ENCODE measurements at regions not wholly inside any gene's neighbourhood (a gene's known extent, or its start where the extent isn't known, plus 50 kb on each side); places are given as distances from the start of the nearest gene placed in this dataset.

GRCh38 chr18:72104851-72105250 lies 439.3 kb downstream of the CBLN2 start:
- H3K27ac ChIP-seq (ENCODE audit: insufficient read depth in 1 of 2, low read depth in 1 of 2, low read length in 2 of 2, poor library complexity in 1 of 2, severe bottlenecking in 2 of 2) = no peak overlapping the region
- no peaks in the 10 kb centered on the region for H3K27me3 ChIP-seq (replicated peaks in 2 of 5; ENCODE audit: control insufficient read depth in 4 of 5, insufficient read depth in 5 of 5, low read length in 4 of 5)
- ChIA-PET POLR2A (no interaction called here), CTCF (no interaction called here)
- no peak overlapping the region for H3K4me3 ChIP-seq (ENCODE audit: control insufficient read depth in 1 of 7, extremely low read depth in 1 of 7, insufficient read depth in 4 of 7, low read depth in 2 of 7, low read length in 6 of 7)
- H3K9me3 ChIP-seq (ENCODE audit: control extremely low read depth in 1 of 5, control insufficient read depth in 4 of 5, insufficient read depth in 2 of 5, low read depth in 1 of 5, low read length in 4 of 5) = no peaks in the 10 kb centered on the region
- H3K36me3 ChIP-seq (ENCODE audit: control insufficient read depth in 4 of 4, insufficient read depth in 4 of 4, low read length in 3 of 4) = no peaks in the 10 kb centered on the region
- no peak for DNase-seq
- no peaks in the 10 kb centered on the region for H3K4me1 ChIP-seq (ENCODE audit: control extremely low read depth in 1 of 4, control insufficient read depth in 4 of 4, insufficient read depth in 4 of 4, low read length in 3 of 4)
- WGBS (ENCODE audit: insufficient coverage) = 91% methylated on average over 1 of the region's 4 CpGs

DNA sequence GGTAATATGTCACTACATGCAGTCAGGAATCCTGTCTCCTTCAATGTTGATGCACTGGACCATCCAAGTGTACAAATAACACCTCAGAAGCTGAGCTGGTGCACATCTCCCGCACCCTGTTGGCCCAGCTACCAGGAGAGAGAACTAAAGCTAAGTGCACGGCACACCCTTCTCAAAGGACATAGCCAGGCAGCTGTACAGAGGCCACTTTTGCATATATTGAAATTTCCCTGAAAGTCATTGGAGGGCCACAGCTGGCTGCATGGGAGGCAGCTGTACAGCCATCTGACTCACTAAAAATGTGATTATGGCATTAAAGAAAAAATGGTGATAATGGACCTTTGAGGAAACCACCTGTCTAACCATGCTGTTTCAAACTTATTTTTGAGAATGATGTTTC lies 441.7 kb downstream of the CBLN2 start:
- H3K27me3 ChIP-seq (replicated peaks in 2 of 5; ENCODE audit: control insufficient read depth in 4 of 5, insufficient read depth in 5 of 5, low read length in 4 of 5) = no peaks in the 10 kb centered on the region
- H3K9me3 ChIP-seq (ENCODE audit: control extremely low read depth in 1 of 5, control insufficient read depth in 4 of 5, insufficient read depth in 2 of 5, low read depth in 1 of 5, low read length in 4 of 5) = no peaks in the 10 kb centered on the region
- no peak overlapping the region for H3K4me3 ChIP-seq (ENCODE audit: control insufficient read depth in 1 of 7, extremely low read depth in 1 of 7, insufficient read depth in 4 of 7, low read depth in 2 of 7, low read length in 6 of 7)
- ChIA-PET POLR2A (no interaction called here), CTCF (no interaction called here)
- H3K36me3 ChIP-seq (ENCODE audit: control insufficient read depth in 4 of 4, insufficient read depth in 4 of 4, low read length in 3 of 4) = no peaks in the 10 kb centered on the region
- no peak for DNase-seq
- WGBS (ENCODE audit: insufficient coverage) = 100% methylated on average over 1 of the region's 2 CpGs
- H3K27ac ChIP-seq (ENCODE audit: insufficient read depth in 1 of 2, low read depth in 1 of 2, low read length in 2 of 2, poor library complexity in 1 of 2, severe bottlenecking in 2 of 2) = no peak overlapping the region
- H3K4me1 ChIP-seq (ENCODE audit: control extremely low read depth in 1 of 4, control insufficient read depth in 4 of 4, insufficient read depth in 4 of 4, low read length in 3 of 4) = no peaks in the 10 kb centered on the region

GRCh38 chr18:72100465-72101004 lies 443.6 kb downstream of the CBLN2 start:
- no peaks in the 10 kb centered on the region for H3K9me3 ChIP-seq (ENCODE audit: control extremely low read depth in 1 of 5, control insufficient read depth in 4 of 5, insufficient read depth in 2 of 5, low read depth in 1 of 5, low read length in 4 of 5)
- no peaks in the 10 kb centered on the region for H3K36me3 ChIP-seq (ENCODE audit: control insufficient read depth in 4 of 4, insufficient read depth in 4 of 4, low read length in 3 of 4)
- H3K27ac ChIP-seq (ENCODE audit: insufficient read depth in 1 of 2, low read depth in 1 of 2, low read length in 2 of 2, poor library complexity in 1 of 2, severe bottlenecking in 2 of 2) = no peak overlapping the region
- ChIA-PET POLR2A (no interaction called here), CTCF (no interaction called here)
- 100% methylated on average over 5 of the region's 5 CpGs for WGBS (ENCODE audit: insufficient coverage)
- H3K4me1 ChIP-seq (ENCODE audit: control extremely low read depth in 1 of 4, control insufficient read depth in 4 of 4, insufficient read depth in 4 of 4, low read length in 3 of 4) = no peaks in the 10 kb centered on the region
- no peak for DNase-seq
- no peak overlapping the region for H3K4me3 ChIP-seq (ENCODE audit: control insufficient read depth in 1 of 7, extremely low read depth in 1 of 7, insufficient read depth in 4 of 7, low read depth in 2 of 7, low read length in 6 of 7)
- H3K27me3 ChIP-seq (replicated peaks in 2 of 5; ENCODE audit: control insufficient read depth in 4 of 5, insufficient read depth in 5 of 5, low read length in 4 of 5) = no peaks in the 10 kb centered on the region

GRCh38 chr18:72091369-72091768 lies 452.8 kb downstream of the CBLN2 start:
- DNase-seq = no peak
- no peaks in the 10 kb centered on the region for H3K36me3 ChIP-seq (ENCODE audit: control insufficient read depth in 4 of 4, insufficient read depth in 4 of 4, low read length in 3 of 4)
- H3K4me3 ChIP-seq (ENCODE audit: control insufficient read depth in 1 of 7, extremely low read depth in 1 of 7, insufficient read depth in 4 of 7, low read depth in 2 of 7, low read length in 6 of 7) = no peak overlapping the region
- no peaks in the 10 kb centered on the region for H3K4me1 ChIP-seq (ENCODE audit: control extremely low read depth in 1 of 4, control insufficient read depth in 4 of 4, insufficient read depth in 4 of 4, low read length in 3 of 4)
- ChIA-PET CTCF (no interaction called here), POLR2A (no interaction called here)
- H3K9me3 ChIP-seq (ENCODE audit: control extremely low read depth in 1 of 5, control insufficient read depth in 4 of 5, insufficient read depth in 2 of 5, low read depth in 1 of 5, low read length in 4 of 5) = no peaks in the 10 kb centered on the region
- WGBS (ENCODE audit: insufficient coverage) = 28% methylated on average over 5 of the region's 5 CpGs
- no peak overlapping the region for H3K27ac ChIP-seq (ENCODE audit: insufficient read depth in 1 of 2, low read depth in 1 of 2, low read length in 2 of 2, poor library complexity in 1 of 2, severe bottlenecking in 2 of 2)
- H3K27me3 ChIP-seq (replicated peaks in 2 of 5; ENCODE audit: control insufficient read depth in 4 of 5, insufficient read depth in 5 of 5, low read length in 4 of 5) = no peaks in the 10 kb centered on the region

DNA sequence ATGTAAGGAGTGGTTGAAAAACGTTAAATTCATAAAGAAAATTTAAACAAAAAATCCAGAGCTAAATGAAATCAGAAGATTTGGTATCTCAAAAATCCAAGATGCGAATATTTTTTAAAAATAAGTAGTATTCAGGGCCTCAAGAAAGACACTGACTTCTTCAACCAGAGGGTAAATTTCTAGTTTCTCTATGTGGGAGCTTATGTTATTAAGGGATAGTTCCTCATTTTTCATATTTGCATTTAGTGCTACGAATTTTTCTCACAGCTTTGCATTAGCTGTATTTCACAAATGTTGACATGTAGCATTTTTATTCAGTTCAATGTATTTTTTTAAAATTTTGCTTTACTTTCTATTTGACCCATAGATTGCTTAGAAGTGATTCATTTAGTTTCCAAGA lies 454.7 kb downstream of the CBLN2 start:
- ChIA-PET POLR2A (no interaction called here), CTCF (no interaction called here)
- Histone ChIP-seq H3K4me1 (ENCODE audit: control extremely low read depth in 1 of 4, control insufficient read depth in 4 of 4, insufficient read depth in 4 of 4, low read length in 3 of 4) (no peaks in the 10 kb centered on the region), H3K27me3 (replicated peaks in 2 of 5; ENCODE audit: control insufficient read depth in 4 of 5, insufficient read depth in 5 of 5, low read length in 4 of 5) (peaks cover 0 to 2% (median 0%) of the 10 kb centered on the region in 5 experiments), H3K36me3 (ENCODE audit: control insufficient read depth in 4 of 4, insufficient read depth in 4 of 4, low read length in 3 of 4) (no peaks in the 10 kb centered on the region), H3K9me3 (ENCODE audit: control extremely low read depth in 1 of 5, control insufficient read depth in 4 of 5, insufficient read depth in 2 of 5, low read depth in 1 of 5, low read length in 4 of 5) (no peaks in the 10 kb centered on the region), H3K4me3 (ENCODE audit: control insufficient read depth in 1 of 7, extremely low read depth in 1 of 7, insufficient read depth in 4 of 7, low read depth in 2 of 7, low read length in 6 of 7) (no peak overlapping the region), H3K27ac (ENCODE audit: insufficient read depth in 1 of 2, low read depth in 1 of 2, low read length in 2 of 2, poor library complexity in 1 of 2, severe bottlenecking in 2 of 2) (no peak overlapping the region)
- WGBS (ENCODE audit: insufficient coverage) = no CpG with 5 or more reads among the region's 3 CpGs
- no peak for DNase-seq

DNA sequence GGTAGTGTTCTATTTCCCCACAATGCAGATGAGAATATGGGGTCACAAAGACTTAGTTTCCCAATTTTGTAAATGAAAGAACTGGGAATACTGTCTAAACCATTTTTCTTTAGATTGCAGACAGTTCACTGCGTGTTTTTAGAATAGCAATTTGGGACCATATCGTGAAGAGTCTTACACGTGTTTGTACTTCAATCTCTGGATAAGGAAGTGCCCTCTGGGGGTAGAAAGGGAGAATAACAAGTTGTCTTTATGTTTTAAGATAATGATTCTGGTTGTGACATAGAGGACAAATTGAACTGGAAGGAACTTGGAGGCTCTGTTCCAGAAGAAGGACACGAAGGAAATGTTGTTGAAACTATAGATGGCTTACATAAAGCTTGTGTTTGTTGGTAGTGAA lies 457.7 kb downstream of the CBLN2 start:
- CTCF ChIA-PET = interaction anchor here (0.7 kb wide), 1 partner anchor 24 kb away, joined by 3 read pairs; no protein-coding TSS in a partner anchor
- Histone ChIP-seq H3K9me3 (ENCODE audit: control extremely low read depth in 1 of 5, control insufficient read depth in 4 of 5, insufficient read depth in 2 of 5, low read depth in 1 of 5, low read length in 4 of 5) (no peaks in the 10 kb centered on the region), H3K4me1 (ENCODE audit: control extremely low read depth in 1 of 4, control insufficient read depth in 4 of 4, insufficient read depth in 4 of 4, low read length in 3 of 4) (no peaks in the 10 kb centered on the region), H3K27me3 (replicated peaks in 2 of 5; ENCODE audit: control insufficient read depth in 4 of 5, insufficient read depth in 5 of 5, low read length in 4 of 5) (peaks cover 0 to 2% (median 0%) of the 10 kb centered on the region in 5 experiments), H3K27ac (ENCODE audit: insufficient read depth in 1 of 2, low read depth in 1 of 2, low read length in 2 of 2, poor library complexity in 1 of 2, severe bottlenecking in 2 of 2) (no peak overlapping the region), H3K4me3 (ENCODE audit: control insufficient read depth in 1 of 7, extremely low read depth in 1 of 7, insufficient read depth in 4 of 7, low read depth in 2 of 7, low read length in 6 of 7) (no peak overlapping the region), H3K36me3 (ENCODE audit: control insufficient read depth in 4 of 4, insufficient read depth in 4 of 4, low read length in 3 of 4) (no peaks in the 10 kb centered on the region)
- DNase-seq = peak; percentile 14 to 46 (median 43)
- POLR2A ChIA-PET = interaction anchor here (0.6 kb wide), 1 partner anchor 1487 kb away, joined by 4 read pairs; no protein-coding TSS in a partner anchor
- 13% methylated on average over 4 of the region's 4 CpGs for WGBS (ENCODE audit: insufficient coverage)

- Histone ChIP-seq H3K36me3 (ENCODE audit: control insufficient read depth in 4 of 4, insufficient read depth in 4 of 4, low read length in 3 of 4) (no peaks in the 10 kb centered on the region), H3K4me1 (ENCODE audit: control extremely low read depth in 1 of 4, control insufficient read depth in 4 of 4, insufficient read depth in 4 of 4, low read length in 3 of 4) (no peaks in the 10 kb centered on the region), H3K27ac (ENCODE audit: insufficient read depth in 1 of 2, low read depth in 1 of 2, low read length in 2 of 2, poor library complexity in 1 of 2, severe bottlenecking in 2 of 2) (no peak overlapping the region), H3K4me3 (ENCODE audit: control insufficient read depth in 1 of 7, extremely low read depth in 1 of 7, insufficient read depth in 4 of 7, low read depth in 2 of 7, low read length in 6 of 7) (no peak overlapping the region), H3K9me3 (ENCODE audit: control extremely low read depth in 1 of 5, control insufficient read depth in 4 of 5, insufficient read depth in 2 of 5, low read depth in 1 of 5, low read length in 4 of 5) (no peaks in the 10 kb centered on the region), H3K27me3 (replicated peaks in 2 of 5; ENCODE audit: control insufficient read depth in 4 of 5, insufficient read depth in 5 of 5, low read length in 4 of 5) (no peaks in the 10 kb centered on the region)
- DNase-seq = no peak
- ChIA-PET POLR2A (no interaction called here), CTCF (interaction anchor here (1.2 to 1.3 kb wide), 2 partner anchors 12 to 15 kb away, joined by 3 read pairs; no protein-coding TSS in a partner anchor)
- 100% methylated on average over 4 of the region's 4 CpGs for WGBS (ENCODE audit: insufficient coverage)
Measured at GRCh38 chr18:72075040-72075439, 469.1 kb downstream of the CBLN2 start.
